ENCODE measurements at regions not wholly inside any gene's neighbourhood (a gene's known extent, or its start where the extent isn't known, plus 50 kb on each side); places are given as distances from the start of the nearest gene placed in this dataset.

- intact Hi-C loops (cut with DNase I) = no loop called here
- no peak for DNase-seq
- no peak for TF ChIP-seq CTCF (IDR thresholded peaks at IDR 0.05)
- TF ChIP-seq POLR2A (IDR thresholded peaks at IDR 0.05) = no peak
- 58 to 59% methylated on average over 4 of the region's 4 CpGs for WGBS, 2 donors
- H3K9me3 ChIP-seq = no peaks in the 10 kb centered on the region
- no peaks in the 10 kb centered on the region for H3K4me1 ChIP-seq
- H3K27me3 ChIP-seq = no peaks in the 10 kb centered on the region
- H3K36me3 ChIP-seq = no peaks in the 10 kb centered on the region
- no peak overlapping the region for H3K4me3 ChIP-seq (replicated peaks in 1 of 3)
- H3K27ac ChIP-seq = no peak overlapping the region
Measured at GRCh38 chr14:40576880-40577478, 1029.7 kb upstream of the LRFN5 start.

DNA sequence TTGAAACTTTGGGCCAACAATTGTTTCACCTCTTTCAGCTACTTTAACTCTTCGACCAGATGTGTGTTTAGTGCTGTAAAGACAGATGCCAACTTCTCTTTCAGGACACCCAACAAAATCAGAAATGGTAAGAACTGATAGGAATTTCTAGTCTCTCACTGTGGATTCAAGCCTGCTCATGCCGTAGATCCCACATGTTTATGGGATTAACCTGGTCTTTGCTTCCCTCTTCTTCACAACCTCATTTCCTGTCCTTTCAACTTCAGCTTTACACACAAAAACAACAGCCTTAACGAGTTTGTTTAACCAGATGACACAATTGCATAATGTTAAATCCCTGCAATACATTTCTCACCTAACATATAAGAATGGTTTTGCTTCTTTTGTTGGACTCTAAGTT is 1031.9 kb upstream of the LRFN5 start:
- intact Hi-C loops (cut with DNase I) = no loop called here

GRCh38 chr14:40525314-40525713 is 1081.4 kb upstream of the LRFN5 start:
- 81 to 83% methylated on average over 1 of the region's 1 CpG for WGBS, 2 donors
- DNase-seq = no peak

More for the DNA sequence above, 1031.9 kb upstream of the LRFN5 start:
- H3K9me3 ChIP-seq = no peaks in the 10 kb centered on the region
- H3K4me1 ChIP-seq = no peaks in the 10 kb centered on the region
- no peak for TF ChIP-seq POLR2A (IDR thresholded peaks at IDR 0.05)
- no peak for TF ChIP-seq CTCF (IDR thresholded peaks at IDR 0.05)
- no peaks in the 10 kb centered on the region for H3K27me3 ChIP-seq
- H3K4me3 ChIP-seq (replicated peaks in 1 of 3) = no peak overlapping the region
- WGBS, 2 donors = 45 to 56% methylated on average over 3 of the region's 3 CpGs
- no peaks in the 10 kb centered on the region for H3K36me3 ChIP-seq
- no peak for DNase-seq
- H3K27ac ChIP-seq = no peak overlapping the region

DNA sequence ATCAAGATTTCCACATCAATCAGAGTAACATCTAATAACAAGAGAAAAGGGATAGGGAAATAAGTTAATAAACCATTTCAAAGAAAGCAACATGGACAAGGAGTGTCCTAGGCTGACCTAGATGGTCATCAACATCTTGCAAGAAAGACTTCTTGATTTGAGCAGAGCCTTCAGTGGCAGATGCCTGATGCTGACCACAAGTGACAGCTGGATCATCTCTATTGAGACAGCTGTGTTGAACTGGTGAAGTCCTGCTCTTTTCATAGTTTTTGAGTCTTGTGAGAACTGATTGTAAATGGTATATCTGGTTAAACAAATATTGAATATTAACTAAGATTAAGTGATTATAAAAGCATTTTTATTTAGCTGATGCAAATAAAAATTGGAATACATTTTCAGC is 1083.6 kb upstream of the LRFN5 start:
- no peak for TF ChIP-seq CTCF (IDR thresholded peaks at IDR 0.05)
- TF ChIP-seq POLR2A (IDR thresholded peaks at IDR 0.05) = no peak

More at GRCh38 chr14:40525314-40525713, 1081.4 kb upstream of the LRFN5 start:
- Histone ChIP-seq H3K9me3 (no peaks in the 10 kb centered on the region), H3K36me3 (no peaks in the 10 kb centered on the region), H3K27ac (no peak overlapping the region), H3K4me3 (replicated peaks in 1 of 3) (no peak overlapping the region), H3K4me1 (no peaks in the 10 kb centered on the region), H3K27me3 (no peaks in the 10 kb centered on the region)
- intact Hi-C loops (cut with DNase I) = no loop called here
- TF ChIP-seq POLR2A (IDR thresholded peaks at IDR 0.05) (no peak), CTCF (IDR thresholded peaks at IDR 0.05) (no peak)

GRCh38 chr14:40494483-40494882 is 1062.2 kb upstream of the FBXO33 start:
- DNase-seq = no peak
- 88 to 89% methylated on average over 3 of the region's 3 CpGs for WGBS, 2 donors
- no peak for TF ChIP-seq POLR2A (IDR thresholded peaks at IDR 0.05)

More for the DNA sequence above, 1083.6 kb upstream of the LRFN5 start:
- H3K9me3 ChIP-seq = no peaks in the 10 kb centered on the region
- no peaks in the 10 kb centered on the region for H3K36me3 ChIP-seq
- no peaks in the 10 kb centered on the region for H3K27me3 ChIP-seq
- H3K27ac ChIP-seq = no peak overlapping the region
- intact Hi-C loops (cut with DNase I) = no loop called here
- no peaks in the 10 kb centered on the region for H3K4me1 ChIP-seq
- DNase-seq = no peak
- H3K4me3 ChIP-seq (replicated peaks in 1 of 3) = no peak overlapping the region

More at GRCh38 chr14:40494483-40494882, 1062.2 kb upstream of the FBXO33 start:
- Histone ChIP-seq H3K27ac (no peak overlapping the region), H3K36me3 (no peaks in the 10 kb centered on the region), H3K4me3 (replicated peaks in 1 of 3) (no peak overlapping the region), H3K27me3 (no peaks in the 10 kb centered on the region), H3K4me1 (no peaks in the 10 kb centered on the region), H3K9me3 (no peaks in the 10 kb centered on the region)
- intact Hi-C loops (cut with DNase I) = no loop called here
